SK-N-MC (cell line): ENCODE measurements at regions not wholly inside any gene's neighbourhood (a gene's known extent, or its start where the extent isn't known, plus 50 kb on each side); places are given as distances from the start of the nearest gene placed in this dataset.

ENCODE experiments used
- DNase-seq: peaks from one replicate; pipeline ENCODE4 v3.0.0-alpha.2; 2011; ENCODE audit warnings: low read depth, low spot score
- H3K27ac ChIP-seq: fragments of 200-600 bp; sonication (generic); 2 replicates; pipeline ENCODE4 v1.5.1; 2016; ENCODE audit warnings: mixed run types
- H3K36me3 ChIP-seq: fragments of 200-600 bp; sonication (generic); 2 replicates; pipeline ENCODE4 v1.6.1; 2017; ENCODE audit warnings: antibody characterized with exemption, low read length, mixed read lengths; ENCODE audit not compliant: insufficient read depth
- H3K4me3 ChIP-seq: fragments of 200-600 bp; sonication (generic); 2 replicates; pipeline ENCODE4 v1.5.1; 2016
- H3K9ac ChIP-seq: fragments of 200-600 bp; sonication (generic); 2 replicates; pipeline ENCODE4 v1.8.0; 2017; ENCODE audit warnings: mixed run types, mixed read lengths; ENCODE audit not compliant: insufficient read length
- H3K9me3 ChIP-seq: fragments of 200-600 bp; sonication (generic); 2 replicates; pipeline ENCODE4 v1.6.1; 2017; ENCODE audit warnings: low read depth, mild to moderate bottlenecking, antibody characterized with exemption, low read length, moderate library complexity, mixed read lengths
- EZH2 ChIP-seq: fragments of 200-600 bp; sonication (generic); IDR thresholded peaks from one replicate; pipeline ENCODE4 v1.6.1; 2017; ENCODE audit warnings: antibody characterized with exemption
- FOXP2 ChIP-seq: optimal IDR thresholded peaks from 2 replicates; pipeline ENCODE3; 2011; ENCODE audit warnings: mild to moderate bottlenecking, moderate library complexity; ENCODE audit not compliant: insufficient read depth; ENCODE audit errors: extremely low read length, control extremely low read depth
- POLR2AphosphoS5 ChIP-seq: IDR thresholded peaks from 2 replicates; pipeline ENCODE4 v1.6.1; 2012; ENCODE audit warnings: mild to moderate bottlenecking, low read depth, low read length, borderline replicate concordance

GRCh38 chr10:4686644-4686996 is 139.4 kb upstream of the AKR1E2 start:
- no peaks in the 10 kb centered on the region for H3K9me3 ChIP-seq
- H3K27ac ChIP-seq = no peak overlapping the region
- H3K9ac ChIP-seq = no peak overlapping the region
- no peak overlapping the region for H3K4me3 ChIP-seq
- TF ChIP-seq FOXP2 = no peak
- no peak for TF ChIP-seq POLR2AphosphoS5
- no peak for TF ChIP-seq EZH2
- H3K36me3 ChIP-seq = no peaks in the 10 kb centered on the region
- no peak for DNase-seq

GRCh38 chr10:4685904-4686643 is 139.9 kb upstream of the AKR1E2 start:
- no peaks in the 10 kb centered on the region for H3K36me3 ChIP-seq
- H3K9ac ChIP-seq = no peak overlapping the region
- DNase-seq = no peak
- no peak overlapping the region for H3K4me3 ChIP-seq
- H3K27ac ChIP-seq = no peak overlapping the region
- TF ChIP-seq EZH2 = no peak
- no peak for TF ChIP-seq FOXP2
- no peak for TF ChIP-seq POLR2AphosphoS5
- no peaks in the 10 kb centered on the region for H3K9me3 ChIP-seq

DNA sequence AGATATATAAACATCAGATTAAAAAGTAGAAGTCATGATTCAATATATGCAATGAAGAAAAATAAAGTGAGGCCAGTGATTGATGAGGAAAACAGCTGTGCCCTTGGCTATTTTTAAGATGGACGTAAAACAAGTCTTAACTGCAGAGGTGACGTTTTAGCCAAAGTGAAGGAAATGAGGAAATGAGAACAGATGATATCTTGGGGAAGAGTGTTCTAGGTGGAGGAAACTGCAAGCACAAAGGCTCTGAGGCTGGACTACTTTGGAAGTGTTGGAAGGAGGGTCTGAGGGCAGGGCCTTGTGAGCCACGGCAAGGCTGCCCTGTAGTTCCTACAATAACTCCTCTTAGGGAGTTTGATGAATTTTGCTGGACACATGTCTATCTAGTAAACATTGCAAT is 140.5 kb upstream of the AKR1E2 start:
- Histone ChIP-seq H3K4me3 (no peak overlapping the region), H3K27ac (no peak overlapping the region), H3K9me3 (no peaks in the 10 kb centered on the region), H3K9ac (no peak overlapping the region), H3K36me3 (no peaks in the 10 kb centered on the region)
- TF ChIP-seq EZH2 (no peak), FOXP2 (no peak), POLR2AphosphoS5 (no peak)
- DNase-seq = no peak

GRCh38 chr10:4684434-4684833 is 141.6 kb upstream of the AKR1E2 start:
- H3K9me3 ChIP-seq = no peaks in the 10 kb centered on the region
- H3K27ac ChIP-seq = no peak overlapping the region
- TF ChIP-seq POLR2AphosphoS5 (no peak), FOXP2 (no peak), EZH2 (no peak)
- no peak for DNase-seq
- H3K36me3 ChIP-seq = no peaks in the 10 kb centered on the region
- no peak overlapping the region for H3K9ac ChIP-seq
- no peak overlapping the region for H3K4me3 ChIP-seq

DNA sequence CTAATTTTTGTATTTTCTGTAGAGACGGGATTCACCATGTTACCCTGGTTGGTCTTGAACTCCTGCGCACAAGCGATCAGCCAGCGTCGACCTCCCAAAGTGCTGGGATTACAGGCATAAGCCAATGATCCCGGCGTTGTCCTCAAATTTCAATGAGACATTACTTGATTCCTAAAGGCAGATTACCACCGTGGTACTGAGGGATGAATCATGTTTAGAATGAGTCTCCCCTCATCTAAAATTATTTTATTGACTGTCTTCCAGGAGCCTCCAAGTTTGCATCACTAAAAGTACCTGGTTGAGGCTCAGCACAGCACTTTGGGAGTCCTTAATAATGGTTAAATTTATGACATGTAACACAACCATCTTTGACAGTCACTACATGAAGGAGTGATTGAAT is 142.2 kb upstream of the AKR1E2 start:
- H3K27ac ChIP-seq = no peak overlapping the region

GRCh38 chr10:4683137-4683536 is 142.9 kb upstream of the AKR1E2 start:
- no peak overlapping the region for H3K27ac ChIP-seq
- no peak for TF ChIP-seq POLR2AphosphoS5
- TF ChIP-seq EZH2 = no peak
- TF ChIP-seq FOXP2 = no peak

More for the DNA sequence above, 142.2 kb upstream of the AKR1E2 start:
- TF ChIP-seq POLR2AphosphoS5 = no peak
- TF ChIP-seq EZH2 = no peak
- no peak for TF ChIP-seq FOXP2
- H3K4me3 ChIP-seq = no peak overlapping the region
- no peak for DNase-seq
- H3K9ac ChIP-seq = no peak overlapping the region
- no peaks in the 10 kb centered on the region for H3K9me3 ChIP-seq
- no peaks in the 10 kb centered on the region for H3K36me3 ChIP-seq

DNA sequence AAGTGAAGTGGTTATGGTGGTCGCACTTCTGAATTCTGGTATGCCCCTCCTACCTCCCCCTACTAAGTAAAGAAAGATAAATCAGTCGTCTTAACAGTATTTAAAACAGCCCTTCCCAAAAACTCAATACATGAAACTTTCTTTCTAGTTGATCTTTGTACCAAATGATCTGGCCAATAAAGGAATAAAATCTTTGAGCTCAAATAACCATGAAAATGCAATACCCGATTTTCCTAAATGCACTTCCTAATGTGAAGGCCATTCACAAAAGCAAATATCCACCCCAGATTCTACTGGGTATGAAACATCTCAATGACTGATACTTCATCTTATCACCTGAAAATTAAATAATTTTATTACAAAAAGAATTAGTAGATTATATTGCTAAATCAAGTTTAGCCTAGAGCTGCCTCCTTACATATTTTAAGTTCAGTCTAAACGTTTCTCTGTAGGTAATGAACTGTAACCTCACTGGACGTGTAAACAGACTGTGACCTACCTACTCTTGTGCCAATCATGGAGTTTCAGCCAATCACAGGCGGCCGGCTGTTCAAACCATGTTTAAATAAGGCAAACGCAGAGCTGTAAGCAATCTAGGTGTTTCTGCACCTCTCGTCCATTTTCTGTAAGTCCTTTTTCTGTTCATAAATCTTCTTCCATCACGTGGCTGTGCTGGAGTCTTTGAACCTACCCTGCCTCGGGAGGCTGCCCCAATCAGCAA is 146.9 kb upstream of the AKR1E2 start:
- no peak overlapping the region for H3K9ac ChIP-seq
- TF ChIP-seq EZH2 = no peak
- TF ChIP-seq POLR2AphosphoS5 = no peak
- TF ChIP-seq FOXP2 = no peak
- H3K9me3 ChIP-seq = no peaks in the 10 kb centered on the region
- no peak for DNase-seq
- no peaks in the 10 kb centered on the region for H3K36me3 ChIP-seq
- H3K4me3 ChIP-seq = no peak overlapping the region
- H3K27ac ChIP-seq = no peak overlapping the region

More at GRCh38 chr10:4683137-4683536, 142.9 kb upstream of the AKR1E2 start:
- no peak for DNase-seq
- no peaks in the 10 kb centered on the region for H3K9me3 ChIP-seq
- H3K4me3 ChIP-seq = no peak overlapping the region
- H3K9ac ChIP-seq = no peak overlapping the region
- no peaks in the 10 kb centered on the region for H3K36me3 ChIP-seq

DNA sequence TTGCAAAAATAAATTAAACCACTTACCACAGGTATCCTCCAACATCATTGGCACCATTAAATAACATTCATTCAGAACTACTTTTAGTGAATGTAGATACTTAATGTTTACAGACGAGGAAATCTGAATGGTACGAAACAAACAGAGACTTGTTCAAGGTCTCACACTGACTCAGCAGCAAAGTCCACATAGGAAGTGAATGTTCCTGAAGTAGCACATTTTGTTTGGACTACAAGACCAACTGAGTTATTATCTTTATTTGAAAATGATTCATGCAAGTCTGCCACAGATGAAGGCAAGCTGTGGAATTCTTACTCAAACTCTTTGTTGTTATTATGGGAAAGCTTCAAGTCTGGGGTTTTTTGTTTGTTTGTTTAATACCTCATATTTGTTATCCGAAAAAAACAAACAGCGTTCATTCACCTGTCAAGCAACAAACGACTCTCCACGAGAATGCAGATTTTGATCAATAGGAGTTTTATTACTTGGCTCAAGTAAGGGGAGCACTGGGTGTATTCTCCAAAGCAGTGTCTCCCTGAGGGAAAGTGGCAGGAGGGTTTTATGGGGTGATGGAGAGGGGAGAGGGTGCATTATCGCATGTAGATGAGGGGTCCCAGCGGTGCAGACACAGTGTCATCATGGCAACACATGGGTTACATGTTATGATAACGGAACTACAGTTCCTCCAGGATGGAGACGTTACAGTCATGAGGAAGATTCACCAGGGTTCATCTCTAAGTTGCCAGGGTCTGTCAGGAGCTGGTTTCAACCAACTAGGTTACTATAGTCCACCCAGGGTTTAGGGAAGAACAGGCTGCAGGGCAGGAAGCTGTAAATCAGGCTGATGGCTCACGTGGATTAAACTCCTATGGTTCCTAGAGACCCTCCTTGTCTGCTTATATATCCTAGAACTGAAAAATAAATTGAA is 147.7 kb upstream of the AKR1E2 start:
- Histone ChIP-seq H3K4me3 (no peak overlapping the region), H3K9me3 (no peaks in the 10 kb centered on the region), H3K9ac (no peak overlapping the region), H3K36me3 (no peaks in the 10 kb centered on the region), H3K27ac (no peak overlapping the region)
- TF ChIP-seq POLR2AphosphoS5 (no peak), EZH2 (no peak), FOXP2 (no peak)
- DNase-seq = no peak
